K562 (cell line): ENCODE measurements at regions not wholly inside any gene's neighbourhood (a gene's known extent, or its start where the extent isn't known, plus 50 kb on each side); places are given as distances from the start of the nearest gene placed in this dataset.

Source experiments
- ATAC-seq: fragments of 200-7000 bp; cut with Tn5 transposase; 3 replicates; pipeline ENCODE4 v1.9.1; 2020; ENCODE audit warnings: moderate library complexity
- BruUV-seq: library from RNA; stranded (reverse); fragments of 400-500 nt; replicated peaks from 2 replicates; lab custom pipeline; 2021; lab: Mats Ljungman, UMichigan
- CTCF ChIA-PET: fragments of 300-600 bp; formaldehyde crosslinking; extraction: SDS; loops from one replicate; lab custom pipeline; 2021; ENCODE audit warnings: low intra/inter-chr PET ratio; lab: Yijun Ruan, JAX
- POLR2A ChIA-PET: fragments of 300-600, 350-650 bp; sonication (Branson Sonifier 250); formaldehyde crosslinking; extraction: SDS; loops from one replicate; lab custom pipeline; 2021; ENCODE audit warnings: antibody characterized with exemption, inconsistent platforms; lab: Yijun Ruan, JAX
- DNase-seq, 4 experiments: peaks; one replicate each; pipeline versions ENCODE4 v3.0.0 to v3.0.0-alpha.2; 2011 to 2018; ENCODE audit warnings: low spot score in 3 of 4, mixed read lengths in 3 of 4; ENCODE audit errors: extremely low read depth in 1 of 4
- FAIRE-seq: peaks from 2 replicates; lab custom pipeline; 2011; peaks lifted over from hg19 to GRCh38; lab: Jason Lieb, UNC
- H2AFZ ChIP-seq: 2 replicates; pipeline ENCODE4 v1.6.0; 2011; ENCODE audit warnings: low read depth, low read length, control low read depth, inconsistent platforms
- H3K27ac ChIP-seq: fragments of 200-600 bp; 3 replicates; pipeline ENCODE4 v1.8.0; 2011; ENCODE audit warnings: low read depth, mild to moderate bottlenecking, control low read depth, inconsistent platforms, low read length, moderate library complexity, mixed read lengths; ENCODE audit errors: extremely low read depth
- H3K27me3 ChIP-seq, 2 experiments: fragments of 300-600 bp in 1 of 2; 2 replicates in 1 of 2; 3 replicates in 1 of 2; pipeline versions ENCODE4 v1.6.0 to v1.8.0; 2011; ENCODE audit warnings: inconsistent platforms in 2 of 2, low read length in 2 of 2, mild to moderate bottlenecking in 1 of 2, mixed read lengths in 1 of 2, moderate library complexity in 1 of 2; ENCODE audit not compliant: control insufficient read depth in 2 of 2, insufficient read depth in 2 of 2
- H3K36me3 ChIP-seq: fragments of 300-600 bp; 3 replicates; pipeline ENCODE4 v1.8.0; 2011; ENCODE audit warnings: mild to moderate bottlenecking, low read length, inconsistent platforms; ENCODE audit not compliant: control insufficient read depth, insufficient read depth
- H3K4me1 ChIP-seq, 2 experiments: fragments of 200-600 bp in 1 of 2; replicated peaks in 1 of 2; 2 replicates in 1 of 2; 3 replicates in 1 of 2; pipeline versions ENCODE4 v1.5.1 to v1.8.0; 2011; ENCODE audit warnings: inconsistent platforms in 2 of 2, low read length in 2 of 2, mild to moderate bottlenecking in 1 of 2, mixed read lengths in 1 of 2, moderate library complexity in 1 of 2; ENCODE audit not compliant: control insufficient read depth in 2 of 2, insufficient read depth in 2 of 2
- H3K4me2 ChIP-seq: 2 replicates; pipeline ENCODE4 v1.6.1; 2011; ENCODE audit warnings: low read length, control low read depth, inconsistent platforms, mixed read lengths; ENCODE audit not compliant: insufficient read depth
- H3K4me3 ChIP-seq: fragments of 200-600 bp; sonication (generic), shearing (Covaris generic); 2 replicates; pipeline ENCODE4 v1.5.1; 2016; ENCODE audit warnings: control low read depth, inconsistent platforms
- H3K79me2 ChIP-seq: fragments of 200-600 bp; 3 replicates; pipeline ENCODE4 v1.8.0; 2011; ENCODE audit warnings: low read length, inconsistent platforms; ENCODE audit not compliant: control insufficient read depth, insufficient read depth
- H3K9ac ChIP-seq, 2 experiments: 2 replicates each; pipeline versions ENCODE4 v1.6.0 to v1.6.1; 2011; ENCODE audit warnings: low read depth in 2 of 2, low read length in 2 of 2, control low read depth in 1 of 2, inconsistent platforms in 1 of 2, mild to moderate bottlenecking in 1 of 2, mixed read lengths in 1 of 2; ENCODE audit not compliant: insufficient read depth in 1 of 2
- H3K9me1 ChIP-seq: one replicate; pipeline ENCODE4 v1.6.0; 2011; ENCODE audit warnings: inconsistent platforms, mild to moderate bottlenecking, low read length, moderate library complexity; ENCODE audit not compliant: control insufficient read depth, insufficient read depth
- H3K9me3 ChIP-seq: replicated peaks from 2 replicates; pipeline ENCODE4 v1.5.1; 2011; ENCODE audit warnings: low read depth, low read length, inconsistent platforms; ENCODE audit not compliant: control insufficient read depth, insufficient read depth
- H4K20me1 ChIP-seq: replicated peaks from 2 replicates; pipeline ENCODE4 v1.6.1; 2011; ENCODE audit warnings: low read length, inconsistent platforms, mixed read lengths; ENCODE audit not compliant: control insufficient read depth, insufficient read depth
- AFF4 ChIP-seq: sonication (generic); formaldehyde crosslinking; IDR thresholded peaks from 2 replicates; pipeline ENCODE4 v1.8.0; 2023; ENCODE audit warnings: mild to moderate bottlenecking, missing genetic modification reagents
- ARID2 ChIP-seq: fragments of 450-650 bp; IDR thresholded peaks from 2 replicates; pipeline ENCODE4 v1.6.1; 2017; ENCODE audit warnings: antibody characterized with exemption, mild to moderate bottlenecking
- ASH1L ChIP-seq: fragments of 450-650 bp; IDR thresholded peaks from 2 replicates; pipeline ENCODE4 v1.6.1; 2018; ENCODE audit warnings: borderline replicate concordance, mild to moderate bottlenecking, low read depth; ENCODE audit not compliant: partially characterized antibody
- BACH1 ChIP-seq: fragments of 200-800 bp; sonication (Bioruptor generic); IDR thresholded peaks from 2 replicates; pipeline ENCODE4 v1.6.1; 2016; ENCODE audit warnings: missing genetic modification characterization, missing compliant biosample characterization
- BRD4 ChIP-seq: fragments of 200-600 bp; sonication (generic); IDR thresholded peaks from 2 replicates; pipeline ENCODE4 v1.6.1; 2017; ENCODE audit warnings: inconsistent platforms
- CHD2 ChIP-seq: IDR thresholded peaks from 2 replicates; pipeline ENCODE4 v1.6.1; 2011; ENCODE audit warnings: low read depth, low read length
- ETV6 ChIP-seq, 3 experiments: fragments of 150-350 bp in 1 of 3; sonication (generic) in 1 of 3; formaldehyde crosslinking in 1 of 3; IDR thresholded peaks; 2 replicates each; pipeline versions ENCODE4 v1.6.1 to v1.8.0; 2014 to 2022; ENCODE audit warnings: borderline replicate concordance in 2 of 3, low read depth in 2 of 3, antibody characterized with exemption in 1 of 3, low read length in 1 of 3, mild to moderate bottlenecking in 1 of 3, missing genetic modification reagents in 1 of 3
- GTF2B ChIP-seq: IDR thresholded peaks from 2 replicates; pipeline ENCODE4 v1.6.1; 2011; ENCODE audit not compliant: insufficient read length; ENCODE audit errors: extremely low read depth
- HMG20B ChIP-seq: fragments of 250-450 bp; sonication (Bioruptor Pico); IDR thresholded peaks from 2 replicates; pipeline ENCODE4 v1.5.0; 2021; ENCODE audit warnings: mild to moderate bottlenecking
- JUND ChIP-seq, 2 experiments: IDR thresholded peaks; 2 replicates in 1 of 2; 3 replicates in 1 of 2; pipeline ENCODE4 v1.6.1; 2011; ENCODE audit warnings: borderline replicate concordance in 2 of 2, low read depth in 2 of 2, low read length in 2 of 2, improper control_type of control experiment in 1 of 2, missing biosample characterization in 1 of 2, missing genetic modification characterization in 1 of 2, missing genetic modification reagents in 1 of 2
- SIX5 ChIP-seq, 2 experiments: IDR thresholded peaks; 2 replicates each; pipeline ENCODE4 v1.6.1; 2011; ENCODE audit warnings: low read length in 2 of 2, borderline replicate concordance in 1 of 2, low read depth in 1 of 2, mild to moderate bottlenecking in 1 of 2, moderate library complexity in 1 of 2; ENCODE audit not compliant: insufficient read depth in 1 of 2
- THRB ChIP-seq: fragments of 450-650 bp; formaldehyde crosslinking; conservative IDR thresholded peaks from 2 replicates; pipeline ENCODE4 v1.4.0; 2022; ENCODE audit warnings: mild to moderate bottlenecking, missing genetic modification characterization
- ZBTB17 ChIP-seq: fragments of 450-650 bp; formaldehyde crosslinking; IDR thresholded peaks from 2 replicates; pipeline ENCODE4 v1.4.0; 2020; ENCODE audit warnings: mild to moderate bottlenecking
- ZNF347 ChIP-seq: fragments of 450-650 bp; formaldehyde crosslinking; IDR thresholded peaks from 2 replicates; pipeline ENCODE4 v1.4.0; 2020; ENCODE audit warnings: low read depth, mild to moderate bottlenecking, moderate library complexity
- ZNF445 ChIP-seq: fragments of 250-450 bp; sonication (Bioruptor Pico); IDR thresholded peaks from 2 replicates; pipeline ENCODE4 v1.4.0; 2020; ENCODE audit warnings: low read depth, mild to moderate bottlenecking, moderate library complexity
- WGBS: fragments of 100-300 bp; shearing (Covaris generic); methylation state at CpG from one replicate; pipeline ENCODE4 v1.1.6; 2016; ENCODE audit warnings: low coverage, mixed read lengths; ENCODE audit not compliant: insufficient coverage; ENCODE audit errors: missing lambda C conversion rate; 5-methylcytosine and 5-hydroxymethylcytosine counted together
- in situ Hi-C: fragments of 300-500 bp; cut with MboI; formaldehyde crosslinking; loops from 4 replicates; pipeline ENCODE4 v1.15.0; 2018; ENCODE audit warnings: inconsistent platforms, mixed read lengths
- intact Hi-C: fragments of 100-400 bp; cut with micrococcal nuclease; formaldehyde crosslinking; loops from 2 replicates; pipeline ENCODE4 v1.14.2; 2022

GRCh38 chr15:29433507-29434248 lies 164.1 kb upstream of the NSMCE3 start (continued):
- TF ChIP-seq HMG20B (CRISPR knock-in tag): no peak
- TF ChIP-seq ASH1L: no peak

GRCh38 chr15:29433050-29433318 lies 163.4 kb upstream of the NSMCE3 start:
- WGBS: 0% methylated on average over 2 of the region's 2 CpGs

More at GRCh38 chr15:29433050-29433318, 163.4 kb upstream of the NSMCE3 start:
- TF ChIP-seq SIX5 (IDR thresholded peaks at IDR 0.05; ENCODE audit: borderline replicate concordance in 1 of 2, insufficient read depth in 1 of 2, low read depth in 1 of 2, low read length in 2 of 2): no peak
- no peak for TF ChIP-seq ARID2
- TF ChIP-seq AFF4: no peak
- no peak for TF ChIP-seq JUND (IDR thresholded peaks at IDR 0.05; ENCODE audit: borderline replicate concordance, low read depth, low read length)
- no peak for TF ChIP-seq JUND (tag; IDR thresholded peaks at IDR 0.05; ENCODE audit: borderline replicate concordance, low read depth, low read length)
- TF ChIP-seq ZNF445 (CRISPR knock-in tag): no peak
- no peak for TF ChIP-seq ETV6 (IDR thresholded peaks at IDR 0.05; ENCODE audit: borderline replicate concordance in 1 of 2, low read depth in 2 of 2, low read length in 1 of 2)
- TF ChIP-seq ETV6 (CRISPR knock-in tag; IDR thresholded peaks at IDR 0.05; ENCODE audit: borderline replicate concordance): no peak
- no peak for TF ChIP-seq BRD4
- TF ChIP-seq THRB (CRISPR knock-in tag): no peak
- TF ChIP-seq CHD2: no peak
- no peak for TF ChIP-seq BACH1 (tag)
- TF ChIP-seq GTF2B: no peak
- no peak for TF ChIP-seq ZNF347 (CRISPR knock-in tag)
- no peak for TF ChIP-seq ZBTB17 (CRISPR knock-in tag)
- Histone ChIP-seq H3K9me3 (no peaks in the 10 kb centered on the region), H3K36me3 (no peaks in the 10 kb centered on the region), H3K27ac (no peak overlapping the region), H3K4me2 (no peak overlapping the region), H3K4me1 (no peaks in the 10 kb centered on the region), H3K9ac (no peak overlapping the region), H3K27me3 (peaks cover 0 to under 1% of the 10 kb centered on the region in 2 experiments; a peak in 3 of 5 replicates), H3K9me1 (no peaks in the 10 kb centered on the region), H3K79me2 (no peaks in the 10 kb centered on the region), H4K20me1 (no peaks in the 10 kb centered on the region), H3K4me3 (no peak overlapping the region), H2AFZ (no peak overlapping the region)
- in situ Hi-C loops: no loop called here
- ATAC-seq: no peak
- POLR2A ChIA-PET: no interaction called here
- CTCF ChIA-PET: no interaction called here
- no peak for DNase-seq
- BruUV-seq: no TSS peak
- intact Hi-C loops: no loop called here
- no peak for FAIRE-seq
